ENCODE measurements at regions not wholly inside any gene's neighbourhood (a gene's known extent, or its start where the extent isn't known, plus 50 kb on each side); places are given as distances from the start of the nearest gene placed in this dataset.
"Not testable (repeated sequence)": the region's sequence is repeated elsewhere in the genome, so short reads cannot be mapped to it uniquely, and the experiment has no call there.

DNA sequence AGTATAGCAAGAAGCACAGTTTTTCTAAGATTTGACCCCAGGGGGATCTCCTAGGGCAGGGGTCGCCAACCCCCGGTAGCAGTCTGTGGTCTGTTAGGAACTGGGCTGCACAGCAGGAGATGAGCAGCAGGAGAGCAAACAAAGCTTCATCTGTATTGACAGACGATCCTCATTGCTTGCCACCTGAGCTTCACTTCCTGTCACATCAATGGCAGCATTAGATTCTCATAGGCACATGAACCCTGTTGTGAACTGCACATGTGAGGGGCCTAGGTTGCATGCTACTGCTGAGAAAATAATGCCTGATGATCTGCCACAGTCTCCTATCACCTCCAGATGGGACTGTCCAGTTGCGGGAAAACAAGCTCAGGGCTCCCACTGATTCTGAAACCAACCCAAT lies 136.2 kb downstream of the RGPD3 start:
- no peak overlapping the region for H3K4me3 Mint-ChIP-seq
- peaks cover 24% of the 10 kb centered on the region for H3K9me3 Mint-ChIP-seq
- no peaks in the 10 kb centered on the region for H3K27me3 Mint-ChIP-seq
- no peak for DNase-seq (ENCODE audit: extremely low spot score, unreplicated experiment)
- peaks cover 34% of the 10 kb centered on the region for H3K4me1 Mint-ChIP-seq (ENCODE audit: unreplicated experiment)
- TF ChIP-seq, protein P1, sequence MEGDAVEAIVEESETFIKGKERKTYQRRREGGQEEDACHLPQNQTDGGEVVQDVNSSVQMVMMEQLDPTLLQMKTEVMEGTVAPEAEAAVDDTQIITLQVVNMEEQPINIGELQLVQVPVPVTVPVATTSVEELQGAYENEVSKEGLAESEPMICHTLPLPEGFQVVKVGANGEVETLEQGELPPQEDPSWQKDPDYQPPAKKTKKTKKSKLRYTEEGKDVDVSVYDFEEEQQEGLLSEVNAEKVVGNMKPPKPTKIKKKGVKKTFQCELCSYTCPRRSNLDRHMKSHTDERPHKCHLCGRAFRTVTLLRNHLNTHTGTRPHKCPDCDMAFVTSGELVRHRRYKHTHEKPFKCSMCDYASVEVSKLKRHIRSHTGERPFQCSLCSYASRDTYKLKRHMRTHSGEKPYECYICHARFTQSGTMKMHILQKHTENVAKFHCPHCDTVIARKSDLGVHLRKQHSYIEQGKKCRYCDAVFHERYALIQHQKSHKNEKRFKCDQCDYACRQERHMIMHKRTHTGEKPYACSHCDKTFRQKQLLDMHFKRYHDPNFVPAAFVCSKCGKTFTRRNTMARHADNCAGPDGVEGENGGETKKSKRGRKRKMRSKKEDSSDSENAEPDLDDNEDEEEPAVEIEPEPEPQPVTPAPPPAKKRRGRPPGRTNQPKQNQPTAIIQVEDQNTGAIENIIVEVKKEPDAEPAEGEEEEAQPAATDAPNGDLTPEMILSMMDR (conservative IDR thresholded peaks at IDR 0.05) = no peak
- H3K36me3 Mint-ChIP-seq = peaks cover 4% of the 10 kb centered on the region
- no peak overlapping the region for H3K27ac Mint-ChIP-seq

DNA sequence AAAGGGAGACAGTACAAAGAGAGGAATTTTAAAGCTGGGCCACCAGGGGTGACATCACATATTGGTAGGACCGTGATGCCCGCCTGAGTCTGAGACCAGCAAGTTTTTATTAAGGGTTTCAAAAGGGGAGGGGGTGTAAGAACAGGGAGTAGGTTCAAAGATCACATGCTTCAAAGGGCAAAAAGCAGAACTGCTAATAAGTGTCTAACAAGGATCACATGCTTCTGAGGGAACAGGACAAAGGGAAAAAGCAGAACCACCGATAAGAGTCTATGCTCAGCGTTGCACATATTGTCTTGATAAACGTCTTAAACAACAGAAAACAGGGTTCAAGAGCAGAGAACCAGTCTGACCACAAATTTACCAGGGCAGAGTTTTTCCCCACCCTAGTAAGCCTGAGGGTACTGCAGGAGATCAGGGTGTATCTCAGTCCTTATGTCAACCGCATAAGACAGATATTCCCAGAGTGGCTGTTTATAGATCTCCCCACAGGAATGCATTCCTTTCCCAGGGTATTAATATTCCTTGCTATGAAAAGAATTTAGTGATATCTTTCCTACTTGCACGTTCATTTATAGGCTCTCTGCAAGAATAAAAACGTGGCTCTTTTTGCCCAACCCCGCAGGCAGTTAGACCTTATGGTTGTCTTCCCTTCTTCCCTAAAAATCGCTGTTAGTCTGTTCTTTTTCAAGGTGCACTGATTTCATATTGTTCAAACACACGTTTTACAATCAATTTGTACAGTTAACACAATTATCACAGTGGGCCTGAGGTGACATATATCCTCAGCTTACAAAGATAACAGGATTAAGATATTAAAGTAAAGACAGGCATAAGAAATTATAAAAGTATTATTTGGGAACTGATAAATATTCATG lies 136.5 kb upstream of the UXS1 start:
- Mint-ChIP-seq H3K4me1 (ENCODE audit: unreplicated experiment) (peaks cover 39% of the 10 kb centered on the region), H3K9me3 (peaks cover 24% of the 10 kb centered on the region), H3K4me3 (peak overlapping the region; percentile 35), H3K27ac (peak overlapping the region; percentile 89)
- H3K36me3 Mint-ChIP-seq; H3K27me3 Mint-ChIP-seq; DNase-seq (ENCODE audit: extremely low spot score, unreplicated experiment): not testable (repeated sequence)

DNA sequence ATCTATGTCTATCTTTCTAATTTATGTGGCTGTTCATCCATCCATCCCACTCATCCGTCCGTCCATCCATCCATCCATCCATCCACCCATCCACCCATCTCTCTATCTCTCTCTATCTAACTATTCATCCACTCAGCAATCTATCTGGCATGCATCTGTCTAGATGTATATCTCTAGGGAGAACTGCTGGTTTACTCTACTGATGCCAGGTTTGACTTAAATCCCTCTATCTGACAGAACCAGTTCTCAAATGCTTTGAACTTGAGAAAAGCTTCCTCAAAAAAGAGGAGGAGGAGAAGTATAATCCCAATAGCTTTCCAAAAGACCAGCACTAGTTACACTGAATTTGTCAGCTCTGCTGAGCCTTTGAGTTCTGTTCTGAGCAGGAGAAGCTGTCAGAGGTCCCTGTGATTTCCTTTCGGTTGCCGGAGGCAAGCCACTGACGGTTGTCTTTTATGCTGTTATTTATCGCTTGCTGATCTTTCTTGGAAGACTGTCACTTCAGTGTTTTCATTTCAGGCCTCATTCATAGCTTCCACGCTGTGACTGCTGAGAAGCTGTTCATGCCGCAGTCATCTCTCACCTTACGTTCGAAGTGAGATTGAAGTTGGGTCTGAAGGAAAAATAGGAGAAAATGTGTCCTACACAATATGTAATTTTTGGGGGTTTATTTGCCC lies 129.4 kb upstream of the UXS1 start:
- H3K27me3 Mint-ChIP-seq = no peaks in the 10 kb centered on the region
- H3K27ac Mint-ChIP-seq = no peak overlapping the region
- H3K4me3 Mint-ChIP-seq = peak overlapping the region; percentile 10

DNA sequence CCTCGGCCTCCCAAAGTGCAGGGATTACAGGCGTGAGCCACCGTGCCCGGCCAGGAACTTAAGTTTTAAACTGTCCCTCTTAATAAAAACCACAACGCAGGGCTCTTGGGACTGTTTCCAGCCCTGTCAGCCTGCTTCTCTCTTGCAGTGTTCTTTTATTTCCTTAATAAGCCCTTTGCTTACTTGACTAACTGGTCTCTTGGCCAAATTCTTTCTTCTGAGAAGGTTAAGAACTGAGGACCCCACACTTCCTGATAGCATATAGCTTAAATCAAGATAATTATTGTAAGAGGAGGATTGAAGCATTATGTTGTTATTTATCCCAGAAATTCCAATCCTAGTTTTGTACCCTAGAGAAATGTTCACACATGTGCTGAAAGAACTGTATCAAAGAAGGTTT lies 128.2 kb upstream of the UXS1 start:
- Mint-ChIP-seq H3K27ac (no peak overlapping the region), H3K36me3 (peaks cover 4% of the 10 kb centered on the region), H3K9me3 (peaks cover 5% of the 10 kb centered on the region), H3K4me3 (no peak overlapping the region), H3K27me3 (no peaks in the 10 kb centered on the region), H3K4me1 (ENCODE audit: unreplicated experiment) (peaks cover 33% of the 10 kb centered on the region)
- TF ChIP-seq, protein P1 (conservative IDR thresholded peaks at IDR 0.05) = no peak
- no peak for DNase-seq (ENCODE audit: extremely low spot score, unreplicated experiment)

More for the DNA sequence above, 129.4 kb upstream of the UXS1 start:
- no peak for DNase-seq (ENCODE audit: extremely low spot score, unreplicated experiment)
- TF ChIP-seq, protein P1 (conservative IDR thresholded peaks at IDR 0.05) = no peak
- Mint-ChIP-seq H3K36me3 (peaks cover 4% of the 10 kb centered on the region), H3K9me3 (peaks cover 5% of the 10 kb centered on the region), H3K4me1 (ENCODE audit: unreplicated experiment) (peaks cover 28% of the 10 kb centered on the region)

DNA sequence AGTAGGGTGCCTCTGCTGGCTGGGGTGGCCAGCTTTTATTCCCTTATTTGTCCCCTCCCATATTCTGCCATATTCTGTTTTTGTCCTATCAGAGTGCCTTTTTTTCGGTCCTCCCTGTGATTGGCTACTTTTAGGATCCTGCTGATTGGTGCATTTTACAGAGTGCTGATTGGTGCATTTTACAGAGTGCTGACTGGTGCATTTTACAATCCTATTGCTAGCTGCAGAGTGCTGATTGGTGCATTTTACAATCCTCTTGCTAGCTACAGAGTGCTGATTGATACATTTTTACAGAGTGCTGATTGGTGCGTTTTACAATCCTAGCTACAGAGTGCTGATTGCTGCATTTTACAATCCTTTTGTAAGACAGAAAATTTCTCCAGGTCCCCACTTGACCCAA lies 126.3 kb upstream of the UXS1 start:
- not testable (repeated sequence) for H3K9me3 Mint-ChIP-seq; H3K27ac Mint-ChIP-seq; H3K4me3 Mint-ChIP-seq; H3K36me3 Mint-ChIP-seq; H3K27me3 Mint-ChIP-seq; DNase-seq (ENCODE audit: extremely low spot score, unreplicated experiment)
- H3K4me1 Mint-ChIP-seq (ENCODE audit: unreplicated experiment) = peaks cover 31% of the 10 kb centered on the region

DNA sequence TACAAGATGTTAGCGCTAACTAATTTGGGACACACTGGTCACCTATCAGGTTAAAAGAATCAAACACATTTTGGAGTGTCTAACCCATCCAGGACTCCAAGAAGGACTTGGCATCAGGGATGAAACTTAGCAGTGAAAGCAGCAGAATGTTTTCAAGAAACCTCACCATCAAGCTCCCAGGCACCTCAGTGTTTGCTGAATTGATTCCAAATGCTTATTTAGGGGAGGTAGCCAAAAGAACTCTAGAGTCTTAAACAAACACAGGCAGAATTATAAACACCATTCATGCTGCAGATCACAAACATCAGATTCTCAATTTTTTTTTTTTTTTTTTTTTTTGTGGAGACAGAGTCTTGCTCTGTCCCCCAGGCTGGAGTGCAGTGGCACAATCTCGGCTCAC lies 122.8 kb upstream of the UXS1 start:
- Mint-ChIP-seq H3K27me3 (no peaks in the 10 kb centered on the region), H3K36me3 (peaks cover 7% of the 10 kb centered on the region), H3K27ac (no peak overlapping the region), H3K4me1 (ENCODE audit: unreplicated experiment) (peaks cover 20% of the 10 kb centered on the region), H3K4me3 (no peak overlapping the region), H3K9me3 (peaks cover 3% of the 10 kb centered on the region)
- TF ChIP-seq, protein P1 (conservative IDR thresholded peaks at IDR 0.05) = no peak
- DNase-seq (ENCODE audit: extremely low spot score, unreplicated experiment) = no peak
